ACHN (cell line): ENCODE measurements at regions not wholly inside any gene's neighbourhood (a gene's known extent, or its start where the extent isn't known, plus 50 kb on each side); places are given as distances from the start of the nearest gene placed in this dataset.

Experiments
- DNase-seq: peaks from one replicate; pipeline ENCODE4 v3.0.0-alpha.2; 2015
- in situ Hi-C: cut with HindIII; loops from 2 replicates; pipeline ENCODE4 v1.10.0; 2017; ENCODE audit warnings: low sequenced_read_pairs, low pct_ligation_motif_present, low pct_unique_long_range_greater_than_20kb

- DNase-seq, result no peak
- in situ Hi-C loops, result no loop called here
Observed at GRCh38 chr2:8534386-8534728, 147.5 kb upstream of the ID2 start.

DNA sequence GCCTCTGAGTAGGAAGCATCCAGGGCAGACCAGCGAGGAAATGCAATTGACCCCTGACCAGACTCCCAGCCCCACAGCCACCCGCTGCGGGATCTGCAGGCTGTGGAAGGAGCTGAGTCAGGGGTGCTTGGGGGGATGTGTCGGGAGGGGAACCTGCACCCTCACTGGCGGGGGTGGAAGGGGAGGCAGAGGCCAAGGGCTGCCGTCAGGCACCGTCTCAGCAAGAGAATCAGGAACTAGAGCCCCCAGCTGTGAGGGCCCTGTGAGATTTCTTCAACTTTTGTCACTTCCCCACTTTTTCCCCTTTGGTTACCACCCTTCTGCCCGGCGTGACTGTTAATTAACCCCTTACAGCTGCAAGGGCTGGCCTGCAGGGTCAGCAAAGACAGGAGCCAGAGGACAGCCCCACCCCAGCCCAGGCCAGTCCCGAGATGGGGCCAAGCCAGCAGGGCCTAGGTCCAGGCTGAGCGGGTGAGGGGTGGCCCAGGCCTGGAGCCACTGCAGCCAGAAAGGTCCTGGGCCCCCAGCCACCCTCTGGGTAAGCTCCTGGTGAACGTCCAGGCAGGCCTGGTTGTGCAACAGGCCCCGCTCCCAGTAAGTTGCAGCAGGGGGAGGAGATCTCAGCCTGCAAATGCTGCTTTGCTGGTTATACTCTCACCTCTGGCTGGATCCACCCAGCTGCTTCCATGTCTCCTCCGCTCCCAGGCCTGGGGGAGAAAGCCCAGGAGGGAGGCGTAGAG lies 147.0 kb upstream of the ID2 start:
- in situ Hi-C loops, result no loop called here
- DNase-seq, result no peak

- in situ Hi-C loops, result no loop called here
- DNase-seq, result no peak
Observed at GRCh38 chr2:8535469-8535795, 146.4 kb upstream of the ID2 start.

DNA sequence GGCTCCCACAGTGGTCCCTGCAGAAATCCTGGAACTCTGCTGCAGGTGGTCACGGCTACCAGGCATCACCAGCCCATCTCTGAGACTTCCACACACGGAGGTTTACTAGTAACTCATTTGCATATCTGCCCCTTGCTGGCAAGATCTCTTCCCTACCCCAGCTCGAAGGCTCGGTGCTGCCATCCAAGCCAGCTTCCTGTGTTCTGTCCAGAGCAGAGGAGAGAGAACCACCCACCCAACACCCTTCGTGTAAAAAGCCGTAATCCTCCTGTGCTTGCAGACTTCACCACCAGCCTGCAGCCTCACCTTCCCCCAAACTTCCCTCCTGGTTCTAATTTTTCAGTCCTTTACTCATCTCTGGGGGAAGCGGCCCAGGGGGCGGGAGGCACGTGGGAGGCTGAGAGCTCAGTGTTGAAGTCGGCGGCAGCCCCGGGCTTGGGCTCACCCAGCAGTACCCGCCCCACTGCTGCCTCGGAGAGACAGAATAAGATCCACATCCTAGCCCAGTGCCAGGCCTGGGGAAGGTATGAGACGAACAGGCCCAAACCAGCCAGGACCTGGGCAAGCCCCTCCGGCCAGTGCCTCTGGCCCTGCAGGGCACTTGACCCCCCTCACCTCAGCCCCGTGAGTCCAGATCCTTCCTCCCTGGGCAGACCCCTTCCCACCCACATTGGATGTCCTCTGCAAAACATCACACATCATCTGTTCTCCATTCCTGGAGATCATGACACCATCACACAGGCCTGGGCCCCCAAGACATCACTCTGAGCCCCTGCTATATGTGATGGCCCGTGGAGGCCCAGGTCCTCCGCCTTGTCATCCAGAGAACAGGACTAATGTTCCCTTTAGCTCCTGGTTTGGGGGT lies 145.8 kb upstream of the ID2 start:
- in situ Hi-C loops, result no loop called here

GRCh38 chr2:8536686-8537561 lies 144.9 kb upstream of the ID2 start:
- in situ Hi-C loops, result no loop called here
- no peak for DNase-seq

More for the DNA sequence above, 145.8 kb upstream of the ID2 start:
- DNase-seq, result no peak

- no peak for DNase-seq
Observed at GRCh38 chr2:8537562-8538155, 144.2 kb upstream of the ID2 start.

DNA sequence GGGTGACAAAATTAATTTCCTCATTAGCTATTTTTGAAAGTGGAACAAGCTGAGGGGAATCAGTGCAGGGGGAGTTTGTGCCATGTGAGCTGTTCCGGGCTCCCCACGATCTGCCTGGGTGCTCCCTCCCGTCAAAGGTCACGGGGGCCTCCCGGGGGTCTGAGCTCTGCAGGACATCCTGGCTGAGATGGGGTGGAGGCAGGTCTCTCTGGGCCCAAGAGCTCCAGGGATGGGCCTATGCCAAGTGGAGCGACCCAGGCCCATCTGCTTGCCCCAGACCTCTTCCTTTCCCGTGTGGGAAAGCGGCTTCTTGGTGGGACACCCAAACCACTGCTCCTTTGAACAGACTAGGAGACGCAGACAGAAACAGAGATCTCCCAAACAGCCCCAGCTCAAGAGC lies 143.3 kb upstream of the ID2 start:
- in situ Hi-C loops, result no loop called here
- DNase-seq, result no peak

More at GRCh38 chr2:8537562-8538155, 144.2 kb upstream of the ID2 start:
- in situ Hi-C loops, result no loop called here

DNA sequence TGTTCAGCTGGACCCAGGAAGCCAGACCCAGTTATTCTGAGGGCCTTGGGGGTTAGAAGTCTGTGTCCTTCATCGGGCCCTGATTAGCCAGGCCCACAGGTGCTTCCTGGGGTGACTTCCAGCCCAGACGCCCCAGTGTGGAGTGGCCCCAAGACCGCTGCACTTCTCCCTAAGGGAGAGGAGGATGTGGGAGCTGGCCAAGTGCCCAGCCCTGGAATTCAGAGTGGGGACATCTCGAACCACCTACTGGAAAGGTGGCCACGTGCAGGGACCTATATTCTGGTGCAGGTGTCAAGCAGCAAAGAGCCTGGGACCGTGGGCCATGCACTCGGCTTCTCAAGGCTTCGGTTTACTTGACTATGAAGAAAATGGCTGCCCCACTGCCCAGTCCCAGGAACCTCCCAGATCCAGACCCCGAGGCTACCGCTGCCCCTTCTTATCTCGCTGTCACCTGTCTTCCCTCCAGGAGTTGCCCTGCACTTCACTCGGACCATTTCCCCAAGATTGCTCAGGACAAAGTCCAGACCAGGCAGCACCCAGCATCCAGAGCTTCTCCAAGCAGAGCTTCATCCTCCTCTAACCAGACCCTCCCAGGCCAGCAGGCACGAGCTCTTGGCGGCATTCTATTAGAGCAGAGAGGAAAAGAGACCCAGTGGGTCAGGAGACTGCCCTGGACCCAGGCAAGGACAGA lies 142.8 kb upstream of the ID2 start:
- in situ Hi-C loops, result no loop called here
- no peak for DNase-seq

DNA sequence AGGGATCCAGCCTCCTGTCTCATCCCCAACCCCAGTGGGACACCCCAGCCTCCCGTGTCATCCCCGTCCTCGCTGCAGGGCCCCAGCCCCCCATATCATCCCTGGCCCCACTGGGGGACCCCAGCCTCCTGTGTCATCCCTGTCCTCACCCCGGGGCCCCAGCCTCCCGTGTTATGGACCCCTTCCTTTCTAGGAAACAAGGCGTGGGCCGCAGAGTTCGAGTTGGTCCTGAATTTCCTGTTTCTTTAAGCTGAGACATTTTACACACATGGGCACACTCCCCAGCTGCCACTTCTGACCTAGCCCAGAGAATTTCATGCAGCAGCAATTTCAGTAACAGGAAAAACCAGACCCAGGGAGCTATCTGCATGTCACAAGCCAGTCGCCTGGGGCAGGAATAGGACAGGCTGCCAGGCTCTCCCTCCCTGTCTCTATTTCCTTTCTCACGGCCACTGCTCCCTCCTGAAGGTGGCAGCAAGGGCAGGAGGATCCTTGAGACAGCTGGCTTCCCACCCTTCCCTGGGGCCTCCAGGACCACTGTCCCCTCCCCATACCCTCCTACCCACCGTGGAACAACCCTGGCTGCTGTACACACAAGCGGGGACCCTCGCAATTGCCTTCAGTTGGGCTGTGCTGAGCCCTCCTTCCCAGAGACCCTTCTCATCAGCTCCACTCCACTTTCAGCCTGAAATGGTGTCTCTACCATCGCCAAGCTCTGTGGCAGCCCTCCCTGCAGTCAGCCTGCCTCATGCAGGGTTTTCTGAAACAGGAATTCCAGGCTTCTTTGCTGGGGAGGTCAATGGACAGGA lies 141.9 kb upstream of the ID2 start:
- no peak for DNase-seq
- in situ Hi-C loops, result no loop called here

GRCh38 chr2:8540552-8541055 lies 141.3 kb upstream of the ID2 start:
- DNase-seq, result no peak
- in situ Hi-C loops, result no loop called here

DNA sequence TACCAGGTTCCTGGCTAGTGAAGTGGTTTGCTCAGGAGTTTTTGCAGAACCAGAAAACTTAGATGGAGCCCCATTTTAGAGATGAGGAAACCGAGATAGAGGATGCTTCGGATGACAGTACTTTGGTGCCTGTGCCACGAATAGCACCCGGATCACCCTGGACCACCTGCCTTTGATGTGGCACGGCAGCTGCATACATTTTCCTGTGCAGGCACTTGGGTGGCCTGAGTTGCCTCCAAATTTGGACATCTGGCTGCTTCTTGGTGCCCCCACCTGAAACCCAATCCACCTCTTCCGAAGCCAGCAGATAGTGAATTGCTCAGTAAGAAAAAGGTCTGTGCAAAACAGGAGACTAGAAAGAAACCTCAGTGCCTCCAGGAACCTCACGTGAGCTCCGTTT lies 140.6 kb upstream of the ID2 start:
- DNase-seq, result no peak
- in situ Hi-C loops, result no loop called here

- in situ Hi-C loops, result no loop called here
- no peak for DNase-seq
Observed at GRCh38 chr2:8541636-8542035, 140.2 kb upstream of the ID2 start.

GRCh38 chr2:8542381-8543059 lies 139.3 kb upstream of the ID2 start:
- in situ Hi-C loops, result no loop called here
- DNase-seq, result no peak

- in situ Hi-C loops, result no loop called here
- no peak for DNase-seq
Observed at GRCh38 chr2:8543060-8543382, 138.8 kb upstream of the ID2 start.

GRCh38 chr2:8543383-8544170 lies 138.3 kb upstream of the ID2 start:
- DNase-seq, result peak; percentile 82
- in situ Hi-C loops, result no loop called here

DNA sequence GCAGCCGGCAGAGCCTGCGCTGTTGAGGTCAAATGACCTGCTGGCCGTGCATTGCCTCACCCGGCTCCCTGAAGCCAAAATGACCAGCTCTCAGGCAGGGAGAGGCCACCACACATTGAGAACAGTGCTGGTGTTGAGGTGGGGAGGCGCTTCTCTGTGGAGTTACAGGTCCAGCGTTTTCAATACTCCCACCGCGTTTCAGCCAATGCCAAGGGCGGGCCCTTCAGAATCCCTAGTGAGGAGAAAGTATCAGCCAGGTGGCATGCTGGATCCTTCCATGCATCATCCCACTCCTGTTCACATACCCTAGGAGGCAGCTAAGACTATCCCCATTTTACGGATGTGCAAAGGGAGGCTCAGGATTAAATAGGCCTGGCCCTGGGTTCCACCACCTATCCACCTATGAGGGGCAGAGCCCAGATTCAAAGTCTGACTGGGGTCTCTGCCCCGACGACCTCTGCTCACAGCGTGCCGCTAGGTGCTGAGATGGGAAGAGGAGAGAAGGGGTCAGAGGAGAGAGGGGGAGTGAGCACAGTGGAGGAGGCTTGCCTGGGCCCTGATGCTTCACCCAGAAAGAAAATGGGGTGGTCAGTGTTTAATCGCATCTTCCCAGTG lies 137.6 kb upstream of the ID2 start:
- in situ Hi-C loops, result no loop called here
- no peak for DNase-seq
